GM12891 (cell line): ENCODE measurements at regions not wholly inside any gene's neighbourhood (a gene's known extent, or its start where the extent isn't known, plus 50 kb on each side); places are given as distances from the start of the nearest gene placed in this dataset.
"Not testable (repeated sequence)": the region's sequence is repeated elsewhere in the genome, so short reads cannot be mapped to it uniquely, and the experiment has no call there.

Source experiments
- POLR2A ChIP-seq: IDR thresholded peaks from 2 replicates; pipeline ENCODE4 v1.6.1; 2011; ENCODE audit warnings: low read depth, low read length, control low read depth
- POLR2AphosphoS5 ChIP-seq: IDR thresholded peaks from 2 replicates; pipeline ENCODE4 v1.6.1; 2011; ENCODE audit warnings: low read depth, low read length, control low read depth
- SPI1 ChIP-seq: IDR thresholded peaks from 2 replicates; pipeline ENCODE4 v1.6.1; 2011; ENCODE audit warnings: low read depth, low read length, control low read depth
- TAF1 ChIP-seq: IDR thresholded peaks from 2 replicates; pipeline ENCODE4 v1.6.1; 2011; ENCODE audit warnings: low read depth, low read length, control low read depth

DNA sequence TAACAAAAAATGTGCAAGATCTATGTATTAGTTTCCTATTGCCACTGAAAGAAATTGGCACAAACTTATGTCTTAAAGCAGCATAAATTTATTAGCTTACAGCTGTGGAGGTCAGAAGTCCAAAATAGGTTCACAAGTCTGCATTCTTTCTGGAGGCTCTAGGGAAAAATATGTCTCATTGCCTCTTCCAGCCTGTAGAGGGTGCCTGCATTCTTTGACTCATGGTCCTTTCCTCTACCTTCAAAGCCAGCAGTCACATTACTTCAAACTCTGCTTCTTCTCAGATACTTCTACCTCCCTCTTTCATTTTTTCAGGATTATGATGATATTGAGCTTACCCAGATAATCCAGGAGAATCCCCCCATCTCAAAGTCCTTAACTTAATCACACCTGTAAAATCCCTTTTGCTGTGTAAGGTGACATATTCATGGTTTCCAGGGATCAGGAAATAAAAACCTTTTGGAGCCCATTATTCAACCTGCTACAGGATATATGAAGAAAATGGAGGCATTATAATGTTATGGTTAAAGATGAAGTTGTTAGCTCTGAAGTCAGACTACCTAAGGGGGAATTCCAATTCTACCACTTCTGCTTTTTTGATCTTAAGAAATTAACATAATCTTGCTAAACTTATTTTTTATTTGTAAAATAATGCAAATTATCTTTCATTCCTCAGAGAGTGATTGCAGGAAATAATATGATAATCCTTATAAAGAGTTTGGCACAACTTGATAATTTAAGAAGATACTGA lies 686.2 kb downstream of the PRIM2 start:
- not testable (repeated sequence) for TF ChIP-seq POLR2AphosphoS5, POLR2A, TAF1
- TF ChIP-seq SPI1 = peak; percentile 63; the same call in 1 of the 2 replicates
